Activated T-cell treated with anti-CD3 and anti-CD28 coated beads, Interleukin-2, amount 50 U/mL, for 4 hours (primary cell): ENCODE measurements at regions not wholly inside any gene's neighbourhood (a gene's known extent, or its start where the extent isn't known, plus 50 kb on each side); places are given as distances from the start of the nearest gene placed in this dataset.

Source experiments
- ATAC-seq, 2 donors: fragments of 200-7000 bp; cut with Tn5 transposase; one replicate each; pipeline ENCODE4 v1.10.0; 2021
- DNase-seq: peaks from one replicate; pipeline ENCODE4 v3.0.0-alpha.2; 2020
- H3K27me3 Mint-ChIP-seq: one replicate; pipeline ENCODE4 v1.8.0; 2021; ENCODE audit warnings: low read depth, mixed read lengths
- H3K36me3 Mint-ChIP-seq: one replicate; pipeline ENCODE4 v1.8.0; 2022; ENCODE audit warnings: mixed read lengths; ENCODE audit not compliant: insufficient read depth
- H3K4me1 Mint-ChIP-seq: one replicate; pipeline ENCODE4 v1.8.0; 2021; ENCODE audit warnings: low read depth, mixed read lengths
- H3K4me3 Mint-ChIP-seq: one replicate; pipeline ENCODE4 v1.8.0; 2021; ENCODE audit warnings: mild to moderate bottlenecking, moderate library complexity, mixed read lengths
- H3K9me3 Mint-ChIP-seq: one replicate; pipeline ENCODE4 v1.8.0; 2021; ENCODE audit warnings: mixed read lengths

DNA sequence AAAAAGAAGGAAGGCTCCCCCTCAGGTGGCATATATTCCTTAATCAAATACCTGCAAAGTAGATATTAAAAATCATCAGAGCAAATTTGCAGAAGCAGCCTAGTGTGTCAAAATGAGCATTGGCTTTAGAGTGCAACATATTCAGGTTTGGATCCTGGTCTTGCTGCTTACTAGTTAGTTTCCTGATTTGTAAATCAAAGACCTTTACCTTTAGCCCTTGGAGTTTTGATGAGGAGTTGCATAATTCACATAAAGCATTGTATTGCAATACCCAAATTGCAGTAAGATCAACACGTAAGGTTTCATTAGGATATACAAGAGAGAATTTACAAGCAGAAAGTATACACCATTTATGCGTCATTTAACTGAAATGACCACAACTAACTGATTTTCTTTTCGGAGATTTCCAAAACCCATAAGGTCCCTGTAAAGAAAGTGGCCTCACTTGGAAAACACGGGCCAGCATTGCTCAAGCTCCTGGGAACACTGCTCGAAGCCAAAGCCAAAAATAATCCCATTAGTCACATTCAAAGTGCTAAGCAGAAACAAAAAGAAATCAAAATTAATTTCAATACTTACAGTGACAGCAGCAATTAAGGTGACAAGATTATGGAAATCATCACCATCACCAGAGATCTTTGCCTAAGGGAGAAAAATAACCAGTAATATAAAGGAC lies 415.9 kb upstream of the ERCC4 start:
- Mint-ChIP-seq H3K9me3 (peaks cover 8% of the 10 kb centered on the region), H3K4me3 (no peak overlapping the region), H3K36me3 (no peaks in the 10 kb centered on the region), H3K27me3 (no peaks in the 10 kb centered on the region), H3K4me1 (no peaks in the 10 kb centered on the region)
- ATAC-seq: no peak
- no peak for DNase-seq

DNA sequence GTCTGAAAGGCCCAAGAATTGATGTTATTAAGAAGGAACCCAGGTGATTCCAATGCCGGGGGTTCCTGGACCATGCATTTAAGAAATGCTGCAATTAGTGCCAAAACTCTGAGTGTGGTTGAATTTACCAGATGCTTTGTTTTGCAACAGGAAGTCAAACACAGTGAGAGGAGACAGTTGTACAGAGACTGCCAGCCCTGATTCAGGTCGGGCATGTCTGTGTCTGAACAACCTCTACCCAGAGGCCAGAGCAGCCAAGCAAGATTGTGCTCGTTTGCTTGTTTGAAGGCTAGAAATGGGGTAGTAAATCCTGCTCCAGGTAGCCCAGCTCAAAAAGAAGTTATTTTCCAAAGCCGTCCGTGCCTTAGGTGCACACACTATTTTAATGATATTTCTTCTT lies 412.4 kb upstream of the ERCC4 start:
- no peaks in the 10 kb centered on the region for H3K27me3 Mint-ChIP-seq
- no peak for ATAC-seq
- DNase-seq: no peak
- no peak overlapping the region for H3K4me3 Mint-ChIP-seq
- no peaks in the 10 kb centered on the region for H3K36me3 Mint-ChIP-seq
- no peaks in the 10 kb centered on the region for H3K4me1 Mint-ChIP-seq
- H3K9me3 Mint-ChIP-seq: peaks cover 8% of the 10 kb centered on the region

DNA sequence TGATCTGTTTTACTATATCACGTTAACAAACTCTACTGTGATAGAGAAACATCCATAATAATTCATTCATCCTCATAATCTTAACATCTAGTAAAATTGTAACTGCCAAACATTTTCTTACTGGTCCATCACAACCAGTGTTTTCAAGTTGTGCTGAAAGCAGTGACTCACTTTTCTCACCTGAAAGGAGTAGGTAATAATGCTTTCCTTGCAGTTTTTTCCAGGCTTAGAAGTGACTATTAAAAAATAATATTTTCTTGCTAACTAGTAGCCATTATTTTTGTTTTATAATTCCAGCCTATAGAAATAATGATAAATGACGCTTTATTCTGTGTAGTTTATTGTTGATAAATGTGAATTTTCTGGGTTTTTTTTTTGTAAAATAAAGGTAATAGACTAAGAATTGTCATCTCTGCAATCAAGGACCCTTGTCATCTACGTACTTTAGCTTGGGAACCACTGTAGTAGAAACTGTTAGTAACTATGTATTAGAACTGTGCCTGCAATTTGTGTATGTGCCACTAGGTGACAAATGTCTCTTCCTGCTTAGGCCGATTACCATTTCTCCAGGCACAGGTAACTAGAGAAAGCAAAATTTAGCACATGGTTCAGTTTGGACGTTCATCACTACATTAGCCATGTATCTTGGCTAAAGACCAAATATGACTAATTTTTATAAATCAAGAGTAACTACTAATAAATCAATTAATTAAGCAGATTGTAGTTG lies 409.4 kb upstream of the ERCC4 start:
- H3K4me1 Mint-ChIP-seq: no peaks in the 10 kb centered on the region
- no peaks in the 10 kb centered on the region for H3K27me3 Mint-ChIP-seq
- H3K9me3 Mint-ChIP-seq: peaks cover 10% of the 10 kb centered on the region
- H3K4me3 Mint-ChIP-seq: no peak overlapping the region
- no peaks in the 10 kb centered on the region for H3K36me3 Mint-ChIP-seq
- ATAC-seq (no peak), DNase-seq (no peak)

DNA sequence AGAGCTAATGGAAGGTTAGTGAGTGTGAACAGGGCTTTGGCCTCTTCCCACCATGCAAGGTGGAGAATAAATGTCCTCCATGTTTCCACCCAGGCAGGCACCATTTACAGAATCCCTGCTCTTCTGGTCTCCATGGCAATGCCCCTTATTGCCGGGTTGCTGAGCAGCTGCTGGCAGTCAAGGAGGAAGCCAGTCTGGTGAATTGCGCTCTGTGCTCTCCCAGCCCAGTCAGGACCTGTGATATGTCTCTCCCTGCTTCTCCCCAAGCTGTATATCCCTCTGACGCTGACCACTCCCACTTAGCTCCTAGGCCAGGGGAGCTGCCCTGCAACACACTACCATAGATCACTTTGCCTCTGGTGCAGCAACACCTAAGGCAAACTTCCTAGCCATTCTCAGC lies 402.1 kb upstream of the ERCC4 start:
- H3K4me3 Mint-ChIP-seq: no peak overlapping the region
- H3K4me1 Mint-ChIP-seq: no peaks in the 10 kb centered on the region
- no peaks in the 10 kb centered on the region for H3K36me3 Mint-ChIP-seq
- H3K27me3 Mint-ChIP-seq: no peaks in the 10 kb centered on the region
- H3K9me3 Mint-ChIP-seq: peaks cover 18% of the 10 kb centered on the region
- no peak for DNase-seq
- ATAC-seq: no peak

DNA sequence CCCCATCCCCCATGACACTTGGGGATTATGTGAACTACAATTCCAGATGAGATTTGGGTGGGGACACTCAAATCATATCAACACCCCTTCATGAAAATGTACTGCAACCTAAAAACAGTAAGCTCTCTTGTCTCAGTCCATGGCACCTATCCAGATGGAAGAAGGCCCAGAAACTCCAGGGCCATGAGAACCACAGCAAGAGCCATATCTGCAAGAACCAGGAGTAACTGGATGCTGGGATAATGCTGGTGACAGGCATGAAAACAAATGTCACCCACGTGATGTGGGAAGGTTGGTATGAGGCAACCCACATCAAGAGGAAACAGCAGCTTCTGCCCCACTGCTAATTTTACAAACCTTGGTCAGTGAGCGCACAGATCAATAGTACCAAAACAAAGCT lies 400.1 kb upstream of the ERCC4 start:
- Mint-ChIP-seq H3K36me3 (no peaks in the 10 kb centered on the region), H3K4me3 (no peak overlapping the region), H3K27me3 (no peaks in the 10 kb centered on the region), H3K4me1 (no peaks in the 10 kb centered on the region), H3K9me3 (peaks cover 11% of the 10 kb centered on the region)
- DNase-seq (no peak), ATAC-seq (no peak)

DNA sequence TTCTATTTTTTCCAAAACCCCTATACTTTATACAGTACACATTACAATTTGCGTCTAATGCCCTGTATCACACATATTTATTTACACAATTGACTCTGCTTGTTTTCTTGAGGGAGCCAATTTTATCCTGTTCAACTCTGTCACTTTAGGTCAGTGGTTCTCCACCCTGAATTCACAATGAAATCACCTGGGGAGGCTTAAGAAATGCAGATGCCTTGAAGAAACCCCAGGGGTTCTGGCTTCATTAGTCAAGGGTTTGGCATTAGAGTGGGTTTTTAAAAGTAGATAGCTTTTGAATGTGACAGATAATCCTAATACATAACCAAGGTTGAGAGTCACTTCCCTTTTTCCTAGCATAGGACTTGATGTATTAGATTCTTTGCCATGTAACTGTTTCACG lies 398.6 kb upstream of the ERCC4 start:
- ATAC-seq: no peak
- peaks cover 5% of the 10 kb centered on the region for H3K9me3 Mint-ChIP-seq

DNA sequence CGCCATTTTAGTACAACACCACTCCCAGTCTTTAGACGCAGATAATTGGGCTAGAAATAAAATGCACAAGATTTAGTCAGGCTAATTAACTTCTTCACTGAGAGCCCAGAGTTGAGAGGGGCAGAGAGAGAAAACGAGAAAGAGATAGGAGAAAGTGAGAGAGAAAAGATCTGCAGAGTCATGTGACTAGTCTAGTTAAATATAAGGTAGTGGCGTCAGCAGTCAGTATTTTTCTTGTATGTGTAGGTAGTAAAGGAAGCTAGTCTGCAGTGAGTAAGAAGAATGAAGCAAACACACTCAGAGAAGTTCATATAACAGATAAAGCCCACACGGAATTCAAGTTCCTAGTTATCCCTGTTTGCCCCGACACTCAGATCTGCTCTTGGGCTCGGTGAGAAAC lies 392.6 kb upstream of the ERCC4 start:
- no peak overlapping the region for H3K4me3 Mint-ChIP-seq
- no peaks in the 10 kb centered on the region for H3K4me1 Mint-ChIP-seq
- ATAC-seq: no peak
- DNase-seq: no peak
- H3K27me3 Mint-ChIP-seq: no peaks in the 10 kb centered on the region
- H3K9me3 Mint-ChIP-seq: no peaks in the 10 kb centered on the region
- H3K36me3 Mint-ChIP-seq: no peaks in the 10 kb centered on the region

More for the DNA sequence above, 398.6 kb upstream of the ERCC4 start:
- Mint-ChIP-seq H3K36me3 (no peaks in the 10 kb centered on the region), H3K4me1 (no peaks in the 10 kb centered on the region), H3K27me3 (no peaks in the 10 kb centered on the region), H3K4me3 (no peak overlapping the region)
- DNase-seq: no peak

DNA sequence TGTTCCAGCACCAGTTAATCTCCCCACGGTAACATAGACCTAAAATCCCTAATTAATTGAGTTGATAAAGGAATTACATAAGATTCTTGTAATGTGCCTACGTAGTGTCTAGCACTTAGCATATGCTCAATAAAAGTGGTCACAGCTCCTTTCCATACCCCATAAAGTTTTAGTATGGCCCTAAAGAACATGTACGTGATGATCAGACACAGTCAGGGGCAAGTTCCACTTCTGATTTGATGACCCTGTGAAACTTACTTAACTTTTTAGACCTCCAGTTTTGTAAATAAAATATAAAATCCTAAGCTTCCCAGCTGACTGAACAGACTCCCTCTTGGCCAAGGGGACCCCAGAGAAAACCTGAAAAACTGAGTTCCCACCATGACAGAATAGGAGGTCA lies 391.3 kb upstream of the ERCC4 start:
- Mint-ChIP-seq H3K36me3 (no peaks in the 10 kb centered on the region), H3K4me1 (no peaks in the 10 kb centered on the region), H3K27me3 (no peaks in the 10 kb centered on the region), H3K4me3 (no peak overlapping the region), H3K9me3 (peaks cover 9% of the 10 kb centered on the region)
- ATAC-seq (no peak), DNase-seq (no peak)

DNA sequence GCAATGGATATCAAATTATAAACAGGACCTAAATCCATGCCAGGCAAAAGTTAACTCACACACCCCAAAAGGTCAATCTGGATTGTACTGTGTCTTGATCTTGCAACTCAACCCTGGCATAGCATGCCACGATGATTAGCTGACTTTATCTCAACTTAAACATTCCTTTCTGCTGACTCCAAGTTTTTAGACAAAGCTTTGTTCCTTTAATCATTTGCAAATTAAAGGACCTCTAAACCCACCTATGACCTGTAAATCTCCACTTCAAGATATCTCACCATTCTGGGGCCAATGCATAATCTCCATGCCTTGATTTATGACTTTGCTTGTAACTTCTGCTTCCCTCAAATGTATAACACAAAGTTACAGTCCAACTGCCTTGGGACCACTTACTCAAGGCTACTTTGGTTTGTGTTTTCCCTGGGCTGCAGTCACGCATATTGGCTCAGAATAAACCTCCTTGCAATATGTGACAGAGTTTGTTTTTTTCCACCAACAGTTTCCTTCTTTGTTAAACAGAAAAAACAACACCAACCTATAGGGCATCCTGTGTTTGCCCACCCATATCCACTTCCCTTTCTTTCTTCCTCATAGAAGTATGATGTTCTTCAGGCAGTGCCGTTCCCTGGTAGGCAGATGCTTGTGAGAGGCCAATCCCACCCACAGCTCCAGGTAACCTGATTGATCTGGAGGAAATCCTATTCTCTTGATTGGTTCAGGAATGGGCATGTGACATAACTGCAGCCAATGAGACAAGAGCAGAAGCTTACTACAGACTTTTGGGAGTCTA lies 390.6 kb upstream of the ERCC4 start:
- H3K9me3 Mint-ChIP-seq: peaks cover 9% of the 10 kb centered on the region
- DNase-seq (no peak), ATAC-seq (no peak)
- no peaks in the 10 kb centered on the region for H3K4me1 Mint-ChIP-seq
- H3K4me3 Mint-ChIP-seq: no peak overlapping the region
- no peaks in the 10 kb centered on the region for H3K36me3 Mint-ChIP-seq
- H3K27me3 Mint-ChIP-seq: no peaks in the 10 kb centered on the region

DNA sequence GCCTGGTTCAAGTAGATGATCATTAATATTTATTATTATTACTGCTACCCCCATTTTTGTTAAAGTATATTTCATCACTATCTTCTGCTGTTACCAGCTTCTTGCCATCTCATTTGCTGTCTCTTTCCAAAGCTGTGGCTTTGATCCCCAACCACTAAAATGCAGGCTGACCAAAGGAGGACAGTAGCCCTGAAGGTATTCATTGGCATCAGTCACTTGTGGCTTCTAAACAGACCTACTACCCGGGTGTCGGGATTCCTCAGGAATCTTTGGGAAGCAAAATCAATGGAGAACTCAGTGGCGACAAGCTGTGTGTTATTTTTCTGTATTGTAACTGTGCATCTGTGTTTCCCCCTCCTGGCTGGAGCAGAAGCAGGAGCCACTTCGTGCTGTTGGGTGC lies 379.2 kb upstream of the ERCC4 start:
- ATAC-seq (no peak), DNase-seq (no peak)
- Mint-ChIP-seq H3K4me1 (no peaks in the 10 kb centered on the region), H3K9me3 (peaks cover 3% of the 10 kb centered on the region), H3K4me3 (no peak overlapping the region), H3K36me3 (no peaks in the 10 kb centered on the region), H3K27me3 (no peaks in the 10 kb centered on the region)

DNA sequence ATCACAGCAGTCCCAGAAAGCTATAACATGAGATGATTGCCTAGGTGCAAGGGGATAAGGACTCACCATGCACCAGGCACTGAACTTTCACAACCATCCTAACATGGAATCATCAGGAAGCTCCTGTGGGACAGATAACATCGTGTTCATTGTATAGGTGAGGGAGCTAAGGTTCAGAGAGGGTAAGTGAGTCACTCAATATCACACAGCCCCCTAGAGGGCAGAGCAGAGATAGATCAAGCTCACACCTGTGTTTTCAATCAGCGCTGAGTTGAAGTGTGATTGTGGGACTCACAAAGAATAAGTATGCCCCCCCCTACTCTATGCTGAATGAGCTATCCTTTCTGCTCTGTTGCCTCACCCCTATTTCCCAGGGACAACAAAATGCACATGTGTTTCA lies 377.7 kb upstream of the ERCC4 start:
- Mint-ChIP-seq H3K4me1 (no peaks in the 10 kb centered on the region), H3K9me3 (peaks cover 3% of the 10 kb centered on the region), H3K27me3 (no peaks in the 10 kb centered on the region), H3K36me3 (no peaks in the 10 kb centered on the region), H3K4me3 (no peak overlapping the region)
- ATAC-seq: no peak
- no peak for DNase-seq

DNA sequence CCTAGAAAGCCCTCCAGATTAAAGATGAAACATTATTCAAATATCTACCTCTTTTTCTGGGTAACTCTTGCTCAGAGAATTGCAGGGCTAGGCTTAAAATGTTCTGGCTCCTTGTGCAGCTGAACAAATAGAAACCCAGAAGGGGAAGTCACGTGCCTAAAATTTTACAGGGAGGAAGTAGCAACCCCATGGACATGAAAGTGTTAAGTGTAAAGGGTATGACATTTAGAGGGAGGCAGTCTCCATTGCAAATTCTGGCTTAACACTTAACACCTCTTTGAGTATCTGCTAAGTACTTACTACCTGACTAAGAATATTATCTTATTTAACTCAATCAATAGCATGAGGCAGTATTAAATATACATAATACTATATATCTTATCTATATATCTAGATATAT lies 376.1 kb upstream of the ERCC4 start:
- no peak overlapping the region for H3K4me3 Mint-ChIP-seq
- DNase-seq (no peak), ATAC-seq (no peak)
- no peaks in the 10 kb centered on the region for H3K27me3 Mint-ChIP-seq
- H3K9me3 Mint-ChIP-seq: peaks cover 3% of the 10 kb centered on the region
- no peaks in the 10 kb centered on the region for H3K36me3 Mint-ChIP-seq
- H3K4me1 Mint-ChIP-seq: no peaks in the 10 kb centered on the region

DNA sequence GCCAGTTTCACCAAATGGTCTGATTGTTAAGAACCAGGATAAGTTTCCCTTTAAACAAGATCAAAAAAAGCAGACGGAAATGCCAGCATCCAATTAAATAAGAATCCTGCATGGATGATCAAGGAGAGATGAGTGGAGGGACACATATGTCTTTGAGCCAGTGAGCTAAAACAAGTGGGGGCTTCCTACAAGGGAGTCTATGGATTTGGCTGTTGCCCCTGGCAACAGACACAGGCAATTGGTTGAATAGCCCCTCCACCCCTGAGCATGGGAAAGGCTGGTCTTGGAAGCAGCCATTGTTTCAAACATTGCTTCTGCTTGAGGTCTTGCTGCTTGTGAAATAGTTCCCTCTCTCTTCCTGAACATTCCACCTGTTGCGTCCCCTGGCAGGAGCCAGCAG lies 374.7 kb upstream of the ERCC4 start:
- ATAC-seq: no peak

DNA sequence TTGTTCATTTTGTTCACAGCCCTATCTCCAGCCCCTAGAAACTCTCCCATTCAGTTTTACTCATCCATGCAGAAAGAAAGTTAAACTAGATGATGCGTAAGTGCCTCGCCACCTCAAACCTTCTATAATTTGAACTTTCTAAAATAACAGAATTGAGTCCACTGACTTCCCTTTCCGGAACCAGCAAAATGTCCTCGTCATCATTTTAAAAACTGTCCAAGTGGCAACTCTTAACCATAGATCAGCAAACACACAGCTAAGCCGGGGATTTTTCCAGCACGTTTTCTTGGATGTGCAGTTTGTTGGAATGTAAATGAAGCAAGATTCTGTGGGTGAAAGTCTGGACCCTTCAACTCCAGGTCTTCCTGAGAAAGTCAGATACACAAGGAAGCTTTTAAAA lies 369.7 kb upstream of the ERCC4 start:
- no peaks in the 10 kb centered on the region for H3K4me1 Mint-ChIP-seq
- no peaks in the 10 kb centered on the region for H3K9me3 Mint-ChIP-seq
- H3K27me3 Mint-ChIP-seq: no peaks in the 10 kb centered on the region
- no peak for DNase-seq
- no peak overlapping the region for H3K4me3 Mint-ChIP-seq
- no peak for ATAC-seq
- H3K36me3 Mint-ChIP-seq: no peaks in the 10 kb centered on the region

More for the DNA sequence above, 374.7 kb upstream of the ERCC4 start:
- H3K27me3 Mint-ChIP-seq: no peaks in the 10 kb centered on the region
- H3K4me3 Mint-ChIP-seq: no peak overlapping the region
- no peaks in the 10 kb centered on the region for H3K9me3 Mint-ChIP-seq
- DNase-seq: no peak
- no peaks in the 10 kb centered on the region for H3K4me1 Mint-ChIP-seq
- H3K36me3 Mint-ChIP-seq: no peaks in the 10 kb centered on the region
